GM18498 (cell line): ENCODE measurements at regions not wholly inside any gene's neighbourhood (a gene's known extent, or its start where the extent isn't known, plus 50 kb on each side); places are given as distances from the start of the nearest gene placed in this dataset.

Experiments used
- ATAC-seq: cut with Tn5 transposase; IDR thresholded peaks from one replicate; pipeline ENCODE4 v1.9.1; 2021; ENCODE audit warnings: mild to moderate bottlenecking, moderate library complexity; ENCODE audit not compliant: unreplicated experiment

DNA sequence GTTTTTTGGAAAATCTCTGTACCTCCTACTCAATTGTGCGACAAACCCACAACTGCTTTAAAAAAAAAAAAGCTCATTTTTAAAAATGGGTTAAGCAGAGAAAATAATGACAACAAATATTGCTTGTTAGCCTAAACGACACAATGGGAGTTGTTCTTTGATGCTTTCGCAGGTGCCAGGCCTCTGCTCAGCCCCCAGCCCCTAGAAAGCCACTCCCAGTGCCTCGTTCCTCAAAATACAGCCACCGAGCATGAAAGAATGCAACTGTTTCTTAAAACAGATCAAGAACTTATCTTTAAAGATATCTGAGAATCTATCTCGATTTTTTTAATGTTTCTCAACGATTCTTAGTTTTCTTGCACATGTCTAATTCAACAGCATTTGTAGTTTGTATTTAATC is 85.2 kb upstream of the PFKP start:
- no peak for ATAC-seq

DNA sequence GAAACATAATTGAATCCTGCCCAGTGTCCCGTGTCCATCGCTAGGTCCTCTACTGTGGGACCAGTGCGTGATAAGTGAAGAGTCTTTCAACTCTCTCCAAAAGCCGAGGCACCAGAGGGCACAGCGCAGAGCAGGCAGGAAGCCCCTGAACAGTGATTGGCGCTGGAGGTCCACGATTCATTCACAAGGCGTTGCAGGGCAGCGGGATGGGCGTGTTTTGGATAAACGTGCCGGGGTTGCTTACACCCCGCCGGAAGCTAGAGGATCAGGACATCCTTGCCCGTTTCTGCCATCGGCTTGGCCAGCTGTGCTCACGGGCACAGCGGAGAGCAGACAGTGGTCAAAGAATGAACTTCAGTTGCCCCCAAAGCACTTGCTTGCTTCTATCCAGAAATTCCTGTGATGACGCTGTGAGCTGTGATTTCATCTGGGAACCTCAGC is 86.0 kb upstream of the PFKP start:
- ATAC-seq = no peak

DNA sequence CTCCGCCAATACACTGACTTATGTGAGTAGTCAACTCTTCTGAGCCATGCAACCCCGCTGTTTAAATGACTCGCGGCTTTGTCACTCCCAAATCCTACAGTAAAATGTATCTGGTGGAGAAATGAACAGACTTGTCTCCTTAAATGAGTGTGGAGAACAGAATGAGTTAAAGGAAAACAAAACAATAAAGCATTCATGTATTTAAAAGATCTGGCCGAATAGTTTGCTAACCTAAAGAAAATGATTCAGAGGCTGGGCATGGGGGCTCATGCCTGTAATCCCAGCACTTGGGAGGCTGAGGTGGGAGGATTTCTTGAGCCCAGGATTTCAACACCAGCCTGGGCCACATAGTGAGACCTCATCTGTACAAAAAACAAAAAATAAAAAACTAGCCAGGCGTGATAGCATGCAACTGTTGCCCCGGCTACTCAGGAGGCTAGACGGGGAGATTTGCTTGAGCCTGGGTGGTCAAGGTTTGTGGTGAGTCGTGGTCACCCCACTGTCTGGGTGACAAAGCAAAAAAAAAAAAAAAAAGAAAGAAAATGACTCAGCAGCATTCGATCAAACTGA is 86.5 kb upstream of the PFKP start:
- peak; percentile 59 for ATAC-seq

DNA sequence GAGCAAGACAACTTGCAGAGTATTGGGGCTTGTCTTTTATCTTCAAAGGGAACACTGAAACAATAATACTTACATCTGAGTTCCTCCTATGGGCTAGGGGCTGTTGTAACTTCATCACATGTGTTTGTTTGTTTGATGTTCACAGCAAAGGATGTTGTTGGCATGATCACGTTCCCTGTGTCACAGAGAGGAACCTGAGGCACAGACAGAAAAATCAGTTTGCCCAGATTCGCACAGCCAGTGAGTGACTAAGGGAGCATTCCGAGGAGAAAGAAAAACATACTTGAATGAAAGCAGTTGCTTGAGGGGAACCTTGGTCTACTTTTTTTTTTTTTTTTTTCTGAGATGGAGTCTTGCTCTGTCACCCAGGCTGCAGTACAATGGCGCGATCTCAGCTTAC is 87.2 kb upstream of the PFKP start:
- no peak for ATAC-seq

DNA sequence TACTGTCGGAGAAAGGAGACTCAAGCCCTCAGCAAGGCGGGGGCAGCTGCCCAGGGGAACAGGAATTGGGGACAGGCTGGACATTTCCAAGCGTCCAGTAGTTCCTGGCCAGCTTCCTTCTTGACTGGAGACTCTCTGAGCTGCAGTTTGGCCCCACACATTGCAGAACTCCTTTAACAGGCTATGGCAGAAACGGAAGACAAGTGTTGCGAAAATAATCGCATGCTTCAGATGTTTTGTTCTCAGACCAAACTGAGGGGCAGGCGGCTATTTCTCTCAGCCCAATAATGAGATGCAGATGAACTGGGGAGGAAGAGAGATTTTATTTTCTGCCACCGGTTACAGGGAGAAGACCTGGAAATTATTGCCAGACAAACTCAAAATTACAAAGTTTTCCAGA is 88.0 kb upstream of the PFKP start:
- ATAC-seq = no peak

DNA sequence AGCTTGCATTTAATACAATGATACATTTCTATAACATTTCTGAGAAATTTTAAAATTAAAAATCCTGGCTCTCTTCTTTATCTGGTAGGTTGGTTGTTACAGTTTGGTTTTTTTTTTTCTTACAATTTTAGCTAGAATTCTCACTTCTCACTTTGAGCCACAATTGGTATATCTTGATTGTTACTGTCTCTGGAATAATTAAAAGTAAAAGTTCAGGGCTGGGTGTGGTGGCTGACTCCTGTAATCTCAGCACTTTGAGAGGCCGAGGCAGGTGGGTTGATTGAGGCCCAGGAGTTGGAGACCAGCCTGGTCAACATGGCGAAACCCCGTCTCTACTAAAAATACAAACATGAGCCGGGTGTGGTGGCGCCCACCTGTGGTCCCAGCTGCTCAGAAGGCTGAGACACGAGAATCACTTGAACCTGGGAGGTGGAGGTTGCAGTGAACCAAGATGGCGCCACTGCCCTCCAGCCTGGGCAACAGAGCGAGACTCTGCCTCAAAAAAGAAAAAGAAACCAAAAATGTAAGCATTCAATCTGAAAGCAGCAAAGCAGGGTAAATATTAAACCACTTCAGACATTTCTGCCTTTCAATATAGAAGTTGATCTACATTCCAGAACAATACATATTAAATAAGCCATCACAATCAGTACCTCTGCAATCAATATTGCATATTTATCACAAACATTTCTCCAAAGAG is 88.6 kb upstream of the PFKP start:
- ATAC-seq = peak; percentile 49

DNA sequence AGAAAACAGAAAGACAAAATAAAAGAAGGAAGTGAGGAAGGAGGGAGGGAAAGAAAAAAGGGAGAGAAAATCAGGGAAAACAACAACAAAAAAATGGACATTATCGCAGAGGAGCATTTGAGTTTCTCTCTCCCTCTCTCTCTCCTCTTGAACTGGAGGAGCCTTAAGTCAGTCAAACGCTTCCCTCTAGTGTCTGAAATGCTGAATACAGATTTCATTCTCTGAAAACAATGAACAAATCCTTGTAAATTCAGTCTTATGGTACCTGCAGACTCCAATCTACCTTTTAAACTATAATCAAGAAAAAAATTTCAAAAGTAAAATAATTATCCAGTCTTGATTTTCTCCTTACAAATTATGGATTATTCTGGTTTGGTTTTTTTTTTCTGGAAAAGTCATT is 89.2 kb upstream of the PFKP start:
- peak; percentile 56 for ATAC-seq

DNA sequence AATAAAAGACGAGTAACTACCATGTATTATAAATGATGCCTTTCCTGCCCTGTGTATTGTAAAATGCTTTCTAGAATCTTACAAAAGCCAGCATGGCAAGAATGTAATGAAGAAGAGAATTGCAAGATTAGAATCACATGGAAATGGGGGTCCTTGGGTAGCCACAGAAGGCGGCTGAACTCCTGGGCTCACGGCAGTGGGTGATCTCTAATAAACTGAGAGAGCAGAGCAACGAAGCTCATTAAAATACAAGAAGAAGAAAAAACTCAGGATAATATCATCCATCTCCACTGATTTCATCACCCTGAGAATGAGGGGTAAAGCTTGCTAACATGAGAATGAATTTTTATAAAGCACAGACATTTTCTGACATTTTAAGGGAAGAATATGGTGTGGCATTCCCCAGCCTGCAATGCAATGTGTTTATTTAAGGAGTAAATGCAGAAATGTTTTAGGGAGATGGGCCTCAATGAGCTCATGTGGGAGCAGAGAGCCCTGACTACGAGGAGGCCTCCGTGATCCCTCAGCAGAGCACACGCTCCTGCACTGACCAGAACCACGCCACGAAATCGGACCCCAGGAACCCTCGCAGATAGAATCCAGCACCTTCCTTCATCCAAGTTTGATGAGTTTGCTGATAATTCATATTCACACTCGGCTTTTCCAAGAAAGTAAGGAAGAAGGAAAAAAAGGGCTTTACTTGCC is 92.7 kb upstream of the PFKP start:
- ATAC-seq = no peak

DNA sequence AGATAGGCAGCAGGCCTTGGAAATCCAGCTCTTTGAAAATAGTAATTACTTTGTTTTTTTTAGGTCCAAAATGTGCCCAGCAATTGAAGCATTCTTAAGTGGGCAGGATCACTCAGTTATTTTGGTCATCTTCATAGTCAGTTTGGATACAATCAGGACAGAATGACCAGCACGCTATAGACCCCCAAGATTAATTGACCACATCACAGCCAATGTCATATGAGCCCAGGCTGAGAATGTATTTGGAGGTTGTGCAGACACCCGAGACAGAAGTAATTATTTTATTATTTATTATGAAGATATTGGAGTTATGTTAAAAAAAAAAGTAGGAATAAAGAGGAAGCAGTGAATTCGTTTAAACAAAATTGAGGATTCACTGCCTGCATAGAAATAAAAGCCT is 93.3 kb upstream of the PFKP start:
- ATAC-seq = no peak

DNA sequence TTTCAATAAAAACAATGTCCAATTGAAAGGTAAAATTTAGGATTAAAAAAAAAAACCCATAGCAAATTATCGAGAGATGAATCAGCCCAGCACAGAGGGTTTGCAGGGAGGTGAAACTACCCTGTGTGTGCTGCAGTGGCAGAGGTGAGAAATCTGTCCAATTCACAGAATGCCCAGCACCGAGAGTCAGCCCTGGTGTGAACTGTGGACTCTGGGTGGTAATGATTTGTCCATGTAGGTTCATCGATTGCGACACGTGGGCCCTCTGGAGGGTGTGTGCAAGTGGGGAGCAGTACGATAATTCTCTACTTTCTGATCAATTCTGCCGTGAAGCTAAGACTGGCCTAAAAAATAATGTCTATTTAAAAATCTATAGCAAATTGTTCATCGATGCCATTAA is 94.5 kb upstream of the PFKP start:
- no peak for ATAC-seq

DNA sequence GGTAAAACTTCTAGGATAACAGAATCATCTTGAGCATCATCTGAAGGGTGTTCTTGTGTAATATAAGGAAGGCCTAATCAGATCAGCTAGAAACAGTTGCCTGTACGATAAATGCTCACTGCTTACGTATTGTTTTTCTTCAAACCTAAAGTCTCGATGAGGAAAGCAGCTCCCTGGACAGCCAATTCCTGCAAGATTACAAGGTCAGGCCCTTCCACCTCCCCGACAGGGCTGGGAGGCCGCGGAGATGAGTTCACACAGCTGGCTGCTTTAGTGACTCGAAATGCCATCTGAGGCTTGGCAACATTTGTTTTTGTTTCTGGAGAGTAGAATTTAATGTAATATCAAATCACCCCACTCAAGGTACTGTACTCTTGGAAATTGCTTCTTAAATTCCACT is 95.1 kb upstream of the PFKP start:
- no peak for ATAC-seq

DNA sequence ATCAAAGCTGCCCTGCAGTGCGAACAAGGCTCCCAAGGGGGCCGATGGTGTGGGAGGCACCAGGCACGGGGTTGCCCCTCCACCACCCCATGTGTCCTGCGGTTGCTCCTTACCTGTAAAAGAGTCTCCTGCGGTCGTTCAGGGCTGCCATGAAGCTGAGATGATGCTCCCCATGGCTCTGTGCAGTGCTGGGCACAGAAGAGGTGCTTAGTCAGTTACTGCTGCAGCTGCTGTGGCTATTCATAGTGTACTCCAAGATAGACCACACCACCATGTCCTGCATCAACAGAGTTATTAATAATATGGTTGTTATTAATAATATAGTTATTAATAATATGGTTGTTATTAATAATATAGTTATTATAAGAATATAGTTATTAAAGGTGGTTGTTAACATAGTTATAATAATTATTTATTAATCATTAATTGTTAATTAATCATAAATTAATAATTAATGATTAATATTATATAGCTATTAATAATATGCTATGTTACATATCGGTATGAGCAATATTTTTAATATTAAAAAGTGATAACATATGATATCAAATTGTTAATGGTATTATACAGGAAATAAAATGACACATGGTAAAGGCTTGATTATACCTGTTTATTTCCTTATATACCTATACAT is 97.0 kb upstream of the PFKP start:
- no peak for ATAC-seq

DNA sequence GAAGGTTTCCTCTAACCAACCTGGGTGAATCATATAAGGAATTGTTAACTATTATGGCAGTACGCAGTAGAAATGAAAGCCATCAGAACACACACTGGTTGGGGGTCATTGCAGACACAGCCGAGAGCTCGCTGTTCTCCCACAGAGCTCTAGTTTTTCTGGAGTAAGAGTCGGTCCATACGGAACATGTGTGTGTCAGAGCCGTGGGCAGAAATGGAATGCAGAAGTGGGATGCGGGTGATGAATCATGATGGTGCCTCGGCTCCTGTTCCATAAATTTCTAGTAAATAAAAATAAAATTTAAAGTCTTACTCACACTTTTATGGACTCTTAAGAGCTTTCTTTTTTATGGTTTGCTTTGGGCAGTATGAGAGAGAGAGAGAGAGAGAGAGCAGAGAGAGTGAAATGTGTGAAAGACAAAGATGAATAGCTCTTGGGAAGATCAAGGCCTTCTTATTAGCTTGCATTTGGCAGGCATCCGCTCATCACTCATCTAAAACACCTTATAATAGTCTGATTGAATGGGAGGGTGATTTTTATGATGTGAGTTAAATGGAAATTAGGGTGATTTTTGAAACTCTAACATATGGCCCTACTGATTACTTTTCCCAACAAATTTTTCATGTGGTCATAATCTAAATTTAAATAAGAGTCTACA is 98.8 kb upstream of the PFKP start:
- no peak for ATAC-seq

DNA sequence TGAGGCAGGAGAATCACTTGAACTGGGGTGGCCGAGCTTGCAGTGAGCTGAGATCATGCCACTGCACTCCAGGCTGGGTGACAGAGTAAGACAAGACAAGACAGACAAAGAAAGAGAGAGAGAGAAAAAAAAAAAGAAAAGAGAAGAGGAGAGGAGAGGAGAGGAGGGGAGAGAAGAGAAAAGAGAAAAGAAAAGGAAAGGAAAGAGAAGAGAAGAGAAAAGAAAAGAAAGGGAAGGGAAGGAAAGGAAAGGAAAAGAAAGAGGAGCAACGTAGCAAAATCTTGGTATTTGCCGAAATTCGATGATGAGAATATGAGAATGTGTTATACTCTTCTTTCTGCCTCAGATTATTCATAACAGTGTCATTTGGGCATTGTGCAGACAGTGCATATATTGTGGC is 101.2 kb upstream of the PFKP start:
- ATAC-seq = no peak

DNA sequence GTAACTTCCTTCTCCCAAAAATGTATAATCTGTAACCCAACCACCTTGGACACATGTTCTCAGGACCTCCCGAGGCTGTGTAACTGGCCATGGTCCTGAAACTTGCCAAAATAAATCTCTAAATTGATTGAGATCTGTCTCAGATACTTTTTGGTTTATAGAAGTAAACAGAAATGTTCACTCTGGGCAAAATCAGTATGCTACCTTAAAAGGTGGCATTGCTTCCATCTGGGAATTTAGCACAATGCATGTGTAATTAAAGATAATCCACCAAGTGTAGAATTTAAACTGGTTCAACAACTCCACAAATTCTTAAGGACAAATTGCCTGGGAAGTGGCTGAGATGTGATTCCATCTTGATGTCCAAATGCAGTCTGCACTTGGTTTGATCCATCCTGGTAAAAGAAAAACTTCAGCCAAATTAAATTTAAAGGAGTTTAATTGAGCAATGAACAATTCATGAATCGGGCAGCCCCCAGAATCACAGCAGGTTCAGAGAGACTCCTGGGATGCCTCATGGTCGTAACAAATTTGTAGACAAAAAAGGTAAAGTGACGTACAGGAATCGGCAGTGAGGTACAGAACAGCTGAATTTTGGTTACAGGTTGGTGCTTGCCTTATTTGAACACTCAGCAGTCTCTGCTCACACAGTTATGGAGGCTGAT is 102.6 kb upstream of the PFKP start:
- no peak for ATAC-seq

DNA sequence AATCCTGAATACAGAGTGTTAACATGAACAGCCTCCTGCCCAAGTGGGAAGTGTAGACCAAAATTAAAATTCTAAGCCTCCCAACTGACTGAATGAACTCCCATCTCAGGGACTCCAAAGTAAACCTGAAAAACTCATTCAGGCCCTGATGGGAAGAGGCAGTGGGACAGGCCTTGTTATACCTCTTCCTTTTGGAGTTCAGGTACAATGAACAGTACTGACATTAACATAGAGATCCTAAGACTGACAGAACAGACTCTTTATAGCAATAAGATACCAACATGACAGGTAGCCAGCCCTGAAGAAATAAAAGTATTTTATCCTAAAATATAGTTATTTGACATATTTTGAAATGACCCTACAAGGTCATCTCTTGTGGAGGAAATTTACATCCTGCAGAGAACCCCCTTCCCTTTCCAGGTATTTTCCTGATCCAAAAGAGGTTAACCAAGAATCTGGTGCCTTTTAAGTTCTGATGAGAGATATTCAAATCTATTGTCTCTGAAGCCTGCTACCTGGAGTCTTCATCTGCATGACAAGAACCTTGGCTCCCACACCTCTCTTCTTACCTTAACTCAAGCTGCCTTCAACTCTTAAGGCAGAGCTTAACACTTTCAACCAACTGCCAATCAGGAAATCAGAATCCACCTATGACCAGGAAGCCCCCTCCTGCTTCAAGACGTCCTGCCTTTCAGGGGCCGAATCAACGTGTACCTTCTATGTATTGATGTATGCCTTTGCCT is 103.3 kb upstream of the PFKP start:
- ATAC-seq = no peak

DNA sequence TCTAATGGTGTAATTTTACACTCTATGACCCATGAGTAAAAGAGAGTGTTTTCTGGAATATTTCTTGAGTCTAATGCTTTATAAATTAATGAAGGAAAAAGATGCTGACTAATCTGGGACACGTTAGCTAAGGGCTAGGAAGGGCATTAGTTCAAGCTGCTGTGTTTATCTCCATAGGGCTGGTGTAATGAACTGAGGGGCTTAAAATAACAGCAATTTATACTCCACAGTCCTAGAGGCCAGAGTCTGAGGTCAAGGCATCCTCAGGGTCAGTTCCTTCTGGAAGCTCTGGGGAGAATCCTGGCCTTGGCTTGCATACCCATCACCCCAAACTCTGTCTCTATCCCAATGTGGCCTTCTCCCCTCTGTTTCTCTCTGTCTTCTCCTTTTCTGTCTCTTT is 105.2 kb upstream of the PFKP start:
- ATAC-seq = no peak

DNA sequence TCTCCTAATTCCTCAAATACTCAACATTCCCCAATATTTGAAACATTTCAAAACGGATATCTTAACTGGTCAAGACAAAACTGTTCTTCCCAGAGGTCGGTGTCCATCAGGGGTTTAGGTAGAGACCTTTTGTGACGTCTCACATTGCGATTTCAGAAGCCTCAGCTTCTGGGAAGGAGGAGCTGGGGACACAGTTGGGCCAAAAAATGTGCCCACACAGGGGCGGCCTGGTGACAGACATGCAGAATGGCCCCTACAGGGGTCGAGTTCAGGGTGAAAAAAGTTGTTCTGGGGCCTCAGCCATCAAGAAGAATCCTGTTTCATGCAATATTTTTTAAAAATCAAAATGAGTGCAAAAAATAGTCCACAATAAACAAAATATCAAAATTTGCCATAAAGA is 108.7 kb upstream of the PFKP start:
- no peak for ATAC-seq

DNA sequence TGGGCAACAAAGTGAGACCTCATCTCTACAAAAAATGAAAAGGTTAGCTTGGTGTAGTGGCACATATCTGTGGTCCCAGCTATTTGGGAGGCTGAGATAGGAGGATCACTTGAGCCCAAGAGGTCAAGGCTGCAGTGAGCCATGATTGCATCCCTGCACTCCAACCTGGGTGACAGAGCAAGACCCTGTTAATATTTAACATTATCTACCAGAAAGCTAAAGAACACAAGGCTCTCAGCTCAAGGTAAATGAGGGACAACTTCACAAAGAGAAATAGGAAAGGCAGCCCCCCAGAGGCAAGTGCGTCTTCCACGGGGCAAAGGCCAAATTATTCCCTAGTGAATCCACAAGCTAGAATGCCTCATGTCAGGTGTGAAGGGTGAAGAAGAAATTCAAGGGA is 109.6 kb upstream of the PFKP start:
- no peak for ATAC-seq

DNA sequence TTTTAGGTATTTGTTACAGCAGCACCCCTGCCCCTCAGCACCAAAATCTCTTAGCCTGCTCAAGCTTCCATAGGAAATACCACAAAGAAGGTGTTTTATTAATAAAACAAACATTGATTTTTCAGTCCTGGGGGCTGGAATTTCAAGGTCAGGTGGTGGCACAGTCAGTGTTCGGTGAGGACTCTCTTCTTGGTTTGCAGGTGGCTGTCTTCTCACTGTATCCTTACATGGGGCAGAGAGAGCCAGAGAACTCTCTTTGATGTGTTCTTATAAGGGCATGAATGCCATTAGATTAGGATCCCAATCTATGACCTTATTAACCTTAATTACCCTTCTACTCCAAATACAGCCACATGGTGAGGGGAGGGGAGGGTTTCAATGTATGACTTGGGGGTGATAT is 112.3 kb upstream of the PFKP start:
- no peak for ATAC-seq
